ENCODE measurements at regions not wholly inside any gene's neighbourhood (a gene's known extent, or its start where the extent isn't known, plus 50 kb on each side); places are given as distances from the start of the nearest gene placed in this dataset.

DNA sequence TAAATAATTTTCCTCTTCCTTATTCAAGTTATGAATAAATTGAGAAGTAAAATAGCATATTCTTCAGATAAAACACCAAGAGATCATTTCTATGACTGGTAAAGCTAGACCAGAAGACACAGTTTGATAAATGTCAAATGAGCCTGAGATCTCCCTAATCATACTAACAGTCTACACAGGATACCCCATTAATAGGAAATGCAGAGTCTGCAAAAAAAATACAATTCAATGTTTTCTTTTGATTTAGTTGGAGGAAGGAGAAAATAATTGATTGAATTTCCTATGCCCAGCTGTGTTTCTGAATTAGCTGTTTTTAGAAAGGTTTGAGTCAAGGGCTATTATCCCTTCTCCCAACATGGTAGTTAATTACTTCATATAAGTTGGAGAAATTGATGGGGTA is 734.6 kb upstream of the SLITRK1 start:
- H3K4me1 Mint-ChIP-seq = no peaks in the 10 kb centered on the region
- H3K4me1 ChIP-seq (ENCODE audit: insufficient read depth) = no peaks in the 10 kb centered on the region
- H3K79me2 ChIP-seq (replicated peaks; ENCODE audit: insufficient read depth) = no peaks in the 10 kb centered on the region
- H3K4me3 ChIP-seq = no peak overlapping the region
- no peaks in the 10 kb centered on the region for H3K9me3 Mint-ChIP-seq
- peaks cover 2% of the 10 kb centered on the region for H3K27me3 Mint-ChIP-seq (ENCODE audit: insufficient read depth, low read depth, poor library complexity)
- H3F3A ChIP-seq (replicated peaks; ENCODE audit: low read depth) = no peaks in the 10 kb centered on the region
- DNase-seq (ENCODE audit: low spot score) (no peak), ATAC-seq (no peak)
- H3K36me3 Mint-ChIP-seq (ENCODE audit: low read depth) = no peaks in the 10 kb centered on the region
- H3K4me2 ChIP-seq = no peak overlapping the region
- no peak overlapping the region for H3K4me3 Mint-ChIP-seq
- TF ChIP-seq CREB1 (CRISPR knock-in tag; IDR thresholded peaks at IDR 0.05; ENCODE audit: low read depth) = no peak
- no peak for TF ChIP-seq ZNF114 (CRISPR knock-in tag; IDR thresholded peaks at IDR 0.05)
- TF ChIP-seq, protein P1, sequence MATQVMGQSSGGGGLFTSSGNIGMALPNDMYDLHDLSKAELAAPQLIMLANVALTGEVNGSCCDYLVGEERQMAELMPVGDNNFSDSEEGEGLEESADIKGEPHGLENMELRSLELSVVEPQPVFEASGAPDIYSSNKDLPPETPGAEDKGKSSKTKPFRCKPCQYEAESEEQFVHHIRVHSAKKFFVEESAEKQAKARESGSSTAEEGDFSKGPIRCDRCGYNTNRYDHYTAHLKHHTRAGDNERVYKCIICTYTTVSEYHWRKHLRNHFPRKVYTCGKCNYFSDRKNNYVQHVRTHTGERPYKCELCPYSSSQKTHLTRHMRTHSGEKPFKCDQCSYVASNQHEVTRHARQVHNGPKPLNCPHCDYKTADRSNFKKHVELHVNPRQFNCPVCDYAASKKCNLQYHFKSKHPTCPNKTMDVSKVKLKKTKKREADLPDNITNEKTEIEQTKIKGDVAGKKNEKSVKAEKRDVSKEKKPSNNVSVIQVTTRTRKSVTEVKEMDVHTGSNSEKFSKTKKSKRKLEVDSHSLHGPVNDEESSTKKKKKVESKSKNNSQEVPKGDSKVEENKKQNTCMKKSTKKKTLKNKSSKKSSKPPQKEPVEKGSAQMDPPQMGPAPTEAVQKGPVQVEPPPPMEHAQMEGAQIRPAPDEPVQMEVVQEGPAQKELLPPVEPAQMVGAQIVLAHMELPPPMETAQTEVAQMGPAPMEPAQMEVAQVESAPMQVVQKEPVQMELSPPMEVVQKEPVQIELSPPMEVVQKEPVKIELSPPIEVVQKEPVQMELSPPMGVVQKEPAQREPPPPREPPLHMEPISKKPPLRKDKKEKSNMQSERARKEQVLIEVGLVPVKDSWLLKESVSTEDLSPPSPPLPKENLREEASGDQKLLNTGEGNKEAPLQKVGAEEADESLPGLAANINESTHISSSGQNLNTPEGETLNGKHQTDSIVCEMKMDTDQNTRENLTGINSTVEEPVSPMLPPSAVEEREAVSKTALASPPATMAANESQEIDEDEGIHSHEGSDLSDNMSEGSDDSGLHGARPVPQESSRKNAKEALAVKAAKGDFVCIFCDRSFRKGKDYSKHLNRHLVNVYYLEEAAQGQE (IDR thresholded peaks at IDR 0.05; ENCODE audit: unreplicated experiment) = no peak
- H3K36me3 ChIP-seq (ENCODE audit: insufficient read depth) = no peaks in the 10 kb centered on the region
- H4K20me1 ChIP-seq (replicated peaks; ENCODE audit: insufficient read depth) = no peaks in the 10 kb centered on the region
- no peak overlapping the region for H3K27ac ChIP-seq (ENCODE audit: low read depth)
- no peak overlapping the region for H2AFZ ChIP-seq
- no peak overlapping the region for H3K27ac Mint-ChIP-seq
- H3K9me2 ChIP-seq (ENCODE audit: insufficient read depth) = no peaks in the 10 kb centered on the region
- no peaks in the 10 kb centered on the region for H3K27me3 ChIP-seq (ENCODE audit: insufficient read depth)

DNA sequence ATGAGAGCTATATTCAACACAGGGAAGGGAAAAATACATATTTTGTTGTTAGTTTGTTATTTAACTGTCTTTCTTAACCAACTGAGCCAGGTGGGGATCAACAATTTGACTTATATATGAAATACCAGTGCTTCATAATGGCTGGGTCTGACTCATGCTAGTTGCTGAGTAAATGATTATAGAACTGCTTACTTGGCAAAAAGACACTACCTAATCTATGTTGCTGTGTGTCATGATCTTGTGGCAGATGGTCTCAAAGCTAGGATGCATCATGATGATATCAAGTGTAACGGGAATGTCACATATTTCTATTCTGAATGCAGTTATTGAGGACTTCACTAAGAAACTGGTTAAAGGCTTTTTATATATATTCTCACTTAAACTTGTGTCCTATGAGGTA is 727.4 kb upstream of the SLITRK1 start:
- no peak overlapping the region for H2AFZ ChIP-seq
- H4K20me1 ChIP-seq (replicated peaks; ENCODE audit: insufficient read depth) = no peaks in the 10 kb centered on the region
- no peaks in the 10 kb centered on the region for H3K9me2 ChIP-seq (ENCODE audit: insufficient read depth)
- ATAC-seq (no peak), DNase-seq (ENCODE audit: low spot score) (no peak)
- H3K79me2 ChIP-seq (replicated peaks; ENCODE audit: insufficient read depth) = no peaks in the 10 kb centered on the region
- Mint-ChIP-seq H3K9me3 (no peaks in the 10 kb centered on the region), H3K4me3 (no peak overlapping the region), H3K36me3 (ENCODE audit: low read depth) (no peaks in the 10 kb centered on the region), H3K27me3 (ENCODE audit: insufficient read depth, low read depth, poor library complexity) (no peaks in the 10 kb centered on the region), H3K27ac (no peak overlapping the region), H3K4me1 (no peaks in the 10 kb centered on the region)
- no peaks in the 10 kb centered on the region for H3K27me3 ChIP-seq (ENCODE audit: insufficient read depth)
- H3K4me1 ChIP-seq (ENCODE audit: insufficient read depth) = no peaks in the 10 kb centered on the region
- no peak overlapping the region for H3K4me2 ChIP-seq
- H3F3A ChIP-seq (replicated peaks; ENCODE audit: low read depth) = no peaks in the 10 kb centered on the region
- H3K4me3 ChIP-seq = no peak overlapping the region
- H3K27ac ChIP-seq (ENCODE audit: low read depth) = no peak overlapping the region
- no peaks in the 10 kb centered on the region for H3K36me3 ChIP-seq (ENCODE audit: insufficient read depth)
- no peak for TF ChIP-seq NANOG (IDR thresholded peaks at IDR 0.05; ENCODE audit: borderline replicate concordance)
- TF ChIP-seq, protein P2, sequence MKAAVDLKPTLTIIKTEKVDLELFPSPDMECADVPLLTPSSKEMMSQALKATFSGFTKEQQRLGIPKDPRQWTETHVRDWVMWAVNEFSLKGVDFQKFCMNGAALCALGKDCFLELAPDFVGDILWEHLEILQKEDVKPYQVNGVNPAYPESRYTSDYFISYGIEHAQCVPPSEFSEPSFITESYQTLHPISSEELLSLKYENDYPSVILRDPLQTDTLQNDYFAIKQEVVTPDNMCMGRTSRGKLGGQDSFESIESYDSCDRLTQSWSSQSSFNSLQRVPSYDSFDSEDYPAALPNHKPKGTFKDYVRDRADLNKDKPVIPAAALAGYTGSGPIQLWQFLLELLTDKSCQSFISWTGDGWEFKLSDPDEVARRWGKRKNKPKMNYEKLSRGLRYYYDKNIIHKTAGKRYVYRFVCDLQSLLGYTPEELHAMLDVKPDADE (IDR thresholded peaks at IDR 0.05) = no peak
- no peak for TF ChIP-seq ZNF114 (CRISPR knock-in tag; IDR thresholded peaks at IDR 0.05)
- no peak for TF ChIP-seq STAT1 (IDR thresholded peaks at IDR 0.05; ENCODE audit: unreplicated experiment)
- no peak for TF ChIP-seq EZH2 (IDR thresholded peaks at IDR 0.05; ENCODE audit: low read depth, unreplicated experiment)
- TF ChIP-seq CREB1 (CRISPR knock-in tag; IDR thresholded peaks at IDR 0.05; ENCODE audit: low read depth) = no peak
- TF ChIP-seq EZH2phosphoT487 (IDR thresholded peaks at IDR 0.05; ENCODE audit: unreplicated experiment) = no peak
- TF ChIP-seq, protein P3, sequence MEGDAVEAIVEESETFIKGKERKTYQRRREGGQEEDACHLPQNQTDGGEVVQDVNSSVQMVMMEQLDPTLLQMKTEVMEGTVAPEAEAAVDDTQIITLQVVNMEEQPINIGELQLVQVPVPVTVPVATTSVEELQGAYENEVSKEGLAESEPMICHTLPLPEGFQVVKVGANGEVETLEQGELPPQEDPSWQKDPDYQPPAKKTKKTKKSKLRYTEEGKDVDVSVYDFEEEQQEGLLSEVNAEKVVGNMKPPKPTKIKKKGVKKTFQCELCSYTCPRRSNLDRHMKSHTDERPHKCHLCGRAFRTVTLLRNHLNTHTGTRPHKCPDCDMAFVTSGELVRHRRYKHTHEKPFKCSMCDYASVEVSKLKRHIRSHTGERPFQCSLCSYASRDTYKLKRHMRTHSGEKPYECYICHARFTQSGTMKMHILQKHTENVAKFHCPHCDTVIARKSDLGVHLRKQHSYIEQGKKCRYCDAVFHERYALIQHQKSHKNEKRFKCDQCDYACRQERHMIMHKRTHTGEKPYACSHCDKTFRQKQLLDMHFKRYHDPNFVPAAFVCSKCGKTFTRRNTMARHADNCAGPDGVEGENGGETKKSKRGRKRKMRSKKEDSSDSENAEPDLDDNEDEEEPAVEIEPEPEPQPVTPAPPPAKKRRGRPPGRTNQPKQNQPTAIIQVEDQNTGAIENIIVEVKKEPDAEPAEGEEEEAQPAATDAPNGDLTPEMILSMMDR (conservative IDR thresholded peaks at IDR 0.05; ENCODE audit: low read depth in 2 of 2) = no peak
- TF ChIP-seq, protein P1 (IDR thresholded peaks at IDR 0.05; ENCODE audit: unreplicated experiment) = no peak
- TF ChIP-seq JUNB (IDR thresholded peaks at IDR 0.05; ENCODE audit: unreplicated experiment) = no peak
- TF ChIP-seq POLR2AphosphoS5 (IDR thresholded peaks at IDR 0.05; ENCODE audit: low read depth) = no peak
